SU-DHL-6 (cell line): ENCODE measurements at regions not wholly inside any gene's neighbourhood (a gene's known extent, or its start where the extent isn't known, plus 50 kb on each side); places are given as distances from the start of the nearest gene placed in this dataset.

Source experiments
- H2AFZ ChIP-seq: fragments of 200-600 bp; sonication (generic); 2 replicates; pipeline ENCODE4 v1.6.1; 2014; ENCODE audit warnings: low read depth, mild to moderate bottlenecking, moderate library complexity, mixed read lengths, antibody characterized with exemption, low read length; ENCODE audit not compliant: severe bottlenecking
- H3F3A ChIP-seq: fragments of 200-600 bp; shearing (Covaris generic); 2 replicates; pipeline ENCODE4 v1.6.0; 2016; ENCODE audit warnings: antibody characterized with exemption, mild to moderate bottlenecking; ENCODE audit not compliant: insufficient read depth
- H3K27ac ChIP-seq: fragments of 200-600 bp; sonication (generic); 2 replicates; pipeline ENCODE4 v1.5.1; 2016; ENCODE audit warnings: low read depth, mild to moderate bottlenecking, low read length, moderate library complexity, mixed read lengths
- H3K27me3 ChIP-seq: fragments of 200-600 bp; sonication (generic), shearing (Covaris generic); 2 replicates; pipeline ENCODE4 v1.6.0; 2014; ENCODE audit warnings: mild to moderate bottlenecking, low read length
- H3K36me3 ChIP-seq: fragments of 200-600 bp; sonication (generic); 2 replicates; pipeline ENCODE4 v1.6.1; 2014; ENCODE audit warnings: mild to moderate bottlenecking, low read length, mixed read lengths
- H3K4me2 ChIP-seq: fragments of 300-600, 200-600 bp; shearing (Covaris generic), sonication (generic); 2 replicates; pipeline ENCODE4 v1.6.0; 2014; ENCODE audit warnings: low read length, low read depth, mild to moderate bottlenecking; ENCODE audit not compliant: poor library complexity, severe bottlenecking
- H3K4me3 ChIP-seq: fragments of 200-600 bp; sonication (generic); 2 replicates; pipeline ENCODE4 v1.5.1; 2014; ENCODE audit warnings: antibody characterized with exemption, low read length, mild to moderate bottlenecking, mixed read lengths; ENCODE audit not compliant: insufficient read depth, poor library complexity, severe bottlenecking
- H3K79me2 ChIP-seq: fragments of 200-600 bp; sonication (generic); 2 replicates; pipeline ENCODE4 v1.6.1; 2014; ENCODE audit warnings: mild to moderate bottlenecking, low read length, moderate library complexity; ENCODE audit not compliant: insufficient read depth
- H3K9ac ChIP-seq: fragments of 200-600 bp; sonication (generic); 2 replicates; pipeline ENCODE4 v1.7.0; 2014; ENCODE audit warnings: mild to moderate bottlenecking, low read length
- H3K9me2 ChIP-seq: fragments of 200-600 bp; sonication (generic); replicated peaks from 2 replicates; pipeline ENCODE4 v1.6.1; 2014; ENCODE audit warnings: low read length; ENCODE audit not compliant: insufficient read depth
- H3K9me3 ChIP-seq: fragments of 200-600 bp; sonication (generic); 2 replicates; pipeline ENCODE4 v1.6.1; 2014; ENCODE audit warnings: low read length, mixed read lengths; ENCODE audit not compliant: insufficient read depth
- H4K20me1 ChIP-seq: fragments of 200-600 bp; sonication (generic); 2 replicates; pipeline ENCODE4 v1.6.1; 2014; ENCODE audit warnings: low read depth, mild to moderate bottlenecking, antibody characterized with exemption, low read length, moderate library complexity, mixed read lengths
- CTCF ChIP-seq: fragments of 200-600 bp; sonication (generic); IDR thresholded peaks from one replicate; pipeline ENCODE4 v1.5.1; 2017; ENCODE audit warnings: antibody characterized with exemption, mild to moderate bottlenecking, low read length, moderate library complexity; ENCODE audit not compliant: insufficient read depth, poor library complexity, severe bottlenecking
- EZH2phosphoT487 ChIP-seq: fragments of 200-600 bp; sonication (generic), shearing (Covaris generic); conservative IDR thresholded peaks from 2 replicates; pipeline ENCODE4 v1.6.1; 2018; ENCODE audit warnings: mild to moderate bottlenecking, antibody characterized with exemption, low read length, moderate library complexity, mixed read lengths

GRCh38 chr18:10197097-10197496, 257.3 kb upstream of the APCDD1 start:
- H3K4me2 ChIP-seq: no peak overlapping the region
- H3K79me2 ChIP-seq: no peaks in the 10 kb centered on the region
- no peaks in the 10 kb centered on the region for H4K20me1 ChIP-seq
- no peaks in the 10 kb centered on the region for H3K36me3 ChIP-seq
- TF ChIP-seq EZH2phosphoT487 (no peak), CTCF (no peak)
- H3K9ac ChIP-seq: no peak overlapping the region
- H3K27me3 ChIP-seq: no peaks in the 10 kb centered on the region
- no peak overlapping the region for H3K4me3 ChIP-seq
- H2AFZ ChIP-seq: no peak overlapping the region
- H3K9me3 ChIP-seq: no peaks in the 10 kb centered on the region
- H3K9me2 ChIP-seq: no peaks in the 10 kb centered on the region
- H3F3A ChIP-seq: no peaks in the 10 kb centered on the region
- no peak overlapping the region for H3K27ac ChIP-seq

DNA sequence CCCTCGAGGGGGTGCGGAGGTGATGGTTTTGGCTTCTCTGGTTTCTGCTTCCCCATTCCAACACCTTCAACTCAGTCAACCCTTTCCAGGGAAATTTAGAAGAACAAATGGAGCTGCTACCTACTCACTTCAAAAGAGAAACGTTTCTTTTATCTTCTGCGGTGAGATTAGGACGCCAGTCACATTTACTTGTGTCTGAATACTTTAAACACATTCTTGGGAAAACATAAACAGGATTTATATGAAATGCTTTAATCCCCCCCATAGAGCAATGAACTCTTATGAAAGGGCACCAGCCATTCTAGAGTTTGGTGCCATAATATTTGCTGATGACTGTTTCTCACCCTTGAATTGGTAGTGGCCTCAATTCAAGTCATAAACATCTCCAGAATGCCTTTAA, 253.2 kb upstream of the APCDD1 start:
- Histone ChIP-seq H4K20me1 (no peaks in the 10 kb centered on the region), H3K9me2 (no peaks in the 10 kb centered on the region), H3K4me2 (no peak overlapping the region), H3K27me3 (no peaks in the 10 kb centered on the region), H3K4me3 (no peak overlapping the region), H3K36me3 (no peaks in the 10 kb centered on the region), H3K9me3 (no peaks in the 10 kb centered on the region), H3K79me2 (no peaks in the 10 kb centered on the region), H3K27ac (no peak overlapping the region), H3K9ac (no peak overlapping the region), H3F3A (no peaks in the 10 kb centered on the region), H2AFZ (no peak overlapping the region)
- TF ChIP-seq CTCF (no peak), EZH2phosphoT487 (no peak)

DNA sequence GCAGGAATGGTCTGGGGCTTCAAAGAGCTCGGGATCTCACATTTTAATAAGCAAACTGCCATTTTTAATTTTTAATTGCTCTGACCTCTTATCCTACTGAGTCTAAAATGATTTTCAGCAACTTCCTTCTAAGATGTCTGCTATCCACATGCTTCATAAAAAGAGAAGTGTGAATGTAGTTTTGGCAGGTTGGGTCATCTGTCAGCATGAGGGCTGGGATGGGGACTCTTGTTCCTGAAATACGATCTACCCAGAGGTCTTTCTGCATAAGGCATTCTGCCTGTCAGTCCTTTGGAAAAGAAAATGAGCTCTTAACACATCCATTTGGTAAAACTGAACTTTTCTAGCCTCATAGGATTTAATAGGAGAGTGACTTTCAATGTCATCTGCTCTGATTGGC, 252.8 kb upstream of the APCDD1 start:
- Histone ChIP-seq H3K27ac (no peak overlapping the region), H3K79me2 (no peaks in the 10 kb centered on the region), H3F3A (no peaks in the 10 kb centered on the region), H3K4me3 (no peak overlapping the region), H3K9me3 (no peaks in the 10 kb centered on the region), H3K27me3 (no peaks in the 10 kb centered on the region), H3K9ac (no peak overlapping the region), H3K9me2 (no peaks in the 10 kb centered on the region), H2AFZ (no peak overlapping the region), H4K20me1 (no peaks in the 10 kb centered on the region), H3K36me3 (no peaks in the 10 kb centered on the region), H3K4me2 (no peak overlapping the region)
- TF ChIP-seq CTCF (no peak), EZH2phosphoT487 (no peak)
